H1 (cell line): ENCODE measurements at regions not wholly inside any gene's neighbourhood (a gene's known extent, or its start where the extent isn't known, plus 50 kb on each side); places are given as distances from the start of the nearest gene placed in this dataset.

Experiments used
- CTBP2 ChIP-seq: IDR thresholded peaks from 2 replicates; pipeline ENCODE4 v1.7.0; 2011; ENCODE audit warnings: borderline replicate concordance, mild to moderate bottlenecking, moderate library complexity, mixed read lengths, low read length; ENCODE audit not compliant: insufficient read depth, insufficient read length
- HDAC2 ChIP-seq, 2 experiments: fragments of 300-600 bp in 1 of 2; sonication (generic) in 1 of 2; IDR thresholded peaks; 2 replicates each; pipeline ENCODE4 v1.6.1; 2011 to 2012; ENCODE audit warnings: low read depth in 2 of 2, low read length in 2 of 2, mild to moderate bottlenecking in 2 of 2, moderate library complexity in 2 of 2, borderline replicate concordance in 1 of 2, inconsistent platforms in 1 of 2
- JUN ChIP-seq: IDR thresholded peaks from 2 replicates; pipeline ENCODE4 v1.6.1; 2011; ENCODE audit warnings: low read depth, mild to moderate bottlenecking, improper control_type of control experiment, low read length
- SIRT6 ChIP-seq: IDR thresholded peaks from one replicate; pipeline ENCODE4 v1.7.1; 2012; ENCODE audit warnings: low read length, inconsistent platforms
- SP1 ChIP-seq: IDR thresholded peaks from 2 replicates; pipeline ENCODE4 v1.6.1; 2011; ENCODE audit warnings: low read depth, low read length
- TAF7 ChIP-seq: optimal IDR thresholded peaks from 2 replicates; pipeline ENCODE3; 2011; ENCODE audit warnings: low read depth, mild to moderate bottlenecking, inconsistent platforms, low read length, moderate library complexity, borderline replicate concordance

- TF ChIP-seq HDAC2 (IDR thresholded peaks at IDR 0.05; ENCODE audit: borderline replicate concordance in 1 of 2, low read depth in 2 of 2, low read length in 2 of 2), result no peak
- TF ChIP-seq CTBP2, result no peak
- no peak for TF ChIP-seq SP1
- no peak for TF ChIP-seq JUN
- no peak for TF ChIP-seq SIRT6
- TF ChIP-seq TAF7, result no peak
Measured at GRCh38 chr12:68416350-68416749, 84.2 kb upstream of the MDM1 start (continued).
